NB4 (cell line): ENCODE measurements at regions not wholly inside any gene's neighbourhood (a gene's known extent, or its start where the extent isn't known, plus 50 kb on each side); places are given as distances from the start of the nearest gene placed in this dataset.

ENCODE experiments used
- DNase-seq: peaks from one replicate; pipeline ENCODE4 v3.0.0; 2010; ENCODE audit warnings: low read depth
- H3K4me3 ChIP-seq: one replicate; pipeline ENCODE4 v1.5.1; 2011; ENCODE audit warnings: mild to moderate bottlenecking, low read depth, low read length, moderate library complexity
- CTCF ChIP-seq: IDR thresholded peaks from one replicate; pipeline ENCODE4 v1.5.1; 2012; ENCODE audit warnings: low read depth, low read length
- MAX ChIP-seq: IDR thresholded peaks from 2 replicates; pipeline ENCODE4 v1.6.1; 2011; ENCODE audit warnings: low read depth, low read length
- MYC ChIP-seq: IDR thresholded peaks from 2 replicates; pipeline ENCODE4 v1.6.1; 2011; ENCODE audit warnings: low read depth, low read length
- POLR2A ChIP-seq: IDR thresholded peaks from 2 replicates; pipeline ENCODE4 v1.6.1; 2011; ENCODE audit warnings: mild to moderate bottlenecking; ENCODE audit not compliant: insufficient read length; ENCODE audit errors: extremely low read depth

- H3K4me3 ChIP-seq: no peak overlapping the region
- DNase-seq: peak; percentile 9
- TF ChIP-seq MAX: no peak
- no peak for TF ChIP-seq MYC
- TF ChIP-seq POLR2A: no peak
- TF ChIP-seq CTCF: no peak
Observed at GRCh38 chr1:232306269-232306961, 323.5 kb downstream of the SIPA1L2 start.

GRCh38 chr1:232305050-232305449, 324.9 kb downstream of the SIPA1L2 start:
- no peak overlapping the region for H3K4me3 ChIP-seq
- no peak for DNase-seq
- TF ChIP-seq MAX: no peak
- no peak for TF ChIP-seq MYC
- no peak for TF ChIP-seq CTCF
- TF ChIP-seq POLR2A: no peak

- no peak for DNase-seq
- H3K4me3 ChIP-seq: no peak overlapping the region
- TF ChIP-seq MAX (no peak), CTCF (no peak), MYC (no peak), POLR2A (no peak)
Observed at GRCh38 chr1:232303222-232303620, 326.7 kb downstream of the SIPA1L2 start.

- no peak for DNase-seq
- TF ChIP-seq CTCF: no peak
- no peak for TF ChIP-seq POLR2A
- no peak for TF ChIP-seq MAX
- no peak for TF ChIP-seq MYC
- no peak overlapping the region for H3K4me3 ChIP-seq
Observed at GRCh38 chr1:232302376-232303221, 327.3 kb downstream of the SIPA1L2 start.

GRCh38 chr1:232301246-232301645, 328.7 kb downstream of the SIPA1L2 start:
- TF ChIP-seq POLR2A (no peak), CTCF (no peak), MYC (no peak), MAX (no peak)
- no peak overlapping the region for H3K4me3 ChIP-seq
- DNase-seq: no peak
